ENCODE measurements at regions not wholly inside any gene's neighbourhood (a gene's known extent, or its start where the extent isn't known, plus 50 kb on each side); places are given as distances from the start of the nearest gene placed in this dataset.

DNA sequence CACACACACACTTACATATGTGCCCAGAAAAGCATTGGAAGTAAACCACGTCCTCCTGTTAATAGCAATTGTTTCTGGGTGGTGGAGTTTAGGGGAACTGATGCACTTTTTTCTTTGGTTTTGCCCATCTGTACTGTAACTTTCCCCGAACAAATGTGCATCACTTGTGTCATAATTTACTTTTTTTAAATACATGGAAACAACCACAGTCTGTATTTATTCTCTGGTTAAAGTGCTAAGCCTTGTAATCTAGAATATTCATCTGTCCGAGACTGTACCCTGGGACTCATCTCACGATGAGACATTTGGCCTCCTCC is 61.5 kb upstream of the CD93 start:
- no peaks in the 10 kb centered on the region for H3K36me3 ChIP-seq (ENCODE audit: control insufficient read depth in 2 of 2, extremely low read depth in 1 of 2, insufficient read depth in 2 of 2, low read length in 2 of 2)
- H3K4me3 ChIP-seq (replicated peaks in 1 of 3; ENCODE audit: insufficient read depth in 1 of 3, low read depth in 1 of 3, low read length in 3 of 3): no peak overlapping the region
- dilution Hi-C loops (cut with MboI; ENCODE audit: extremely low pct_ligation_motif_present, low sequenced_read_pairs) (no loop called here), intact Hi-C loops (cut with micrococcal nuclease) (loop anchor here (1.0 to 5.0 kb wide), 5 partner anchors 44 to 455 kb away; partner anchors contain the start of gene NAPB)
- H3K4me2 ChIP-seq (ENCODE audit: insufficient read depth, low read length): peak overlapping the region; percentile 6
- H3K27ac ChIP-seq (ENCODE audit: insufficient read depth, low read depth, low read length): peak overlapping the region; percentile 88
- no peak for DNase-seq (ENCODE audit: low read depth, low spot score)
- H3K27me3 ChIP-seq (ENCODE audit: control insufficient read depth in 2 of 2, insufficient read depth in 2 of 2, low read length in 2 of 2): no peaks in the 10 kb centered on the region
- POLR2A ChIA-PET: no interaction called here
- H3K9me3 ChIP-seq (replicated peaks; ENCODE audit: control insufficient read depth, insufficient read depth, low read length): no peaks in the 10 kb centered on the region
- no peak for FAIRE-seq
- no peaks in the 10 kb centered on the region for H3K9me1 ChIP-seq (replicated peaks; ENCODE audit: control insufficient read depth, extremely low read depth, insufficient read depth, low read length)
- no peak for TF ChIP-seq FOS (IDR thresholded peaks at IDR 0.05; ENCODE audit: borderline replicate concordance, insufficient read depth, low read length)
- no peak for TF ChIP-seq GATA2 (IDR thresholded peaks at IDR 0.05; ENCODE audit: insufficient read depth, insufficient read length, low read depth, low read length)
- TF ChIP-seq, protein P1, sequence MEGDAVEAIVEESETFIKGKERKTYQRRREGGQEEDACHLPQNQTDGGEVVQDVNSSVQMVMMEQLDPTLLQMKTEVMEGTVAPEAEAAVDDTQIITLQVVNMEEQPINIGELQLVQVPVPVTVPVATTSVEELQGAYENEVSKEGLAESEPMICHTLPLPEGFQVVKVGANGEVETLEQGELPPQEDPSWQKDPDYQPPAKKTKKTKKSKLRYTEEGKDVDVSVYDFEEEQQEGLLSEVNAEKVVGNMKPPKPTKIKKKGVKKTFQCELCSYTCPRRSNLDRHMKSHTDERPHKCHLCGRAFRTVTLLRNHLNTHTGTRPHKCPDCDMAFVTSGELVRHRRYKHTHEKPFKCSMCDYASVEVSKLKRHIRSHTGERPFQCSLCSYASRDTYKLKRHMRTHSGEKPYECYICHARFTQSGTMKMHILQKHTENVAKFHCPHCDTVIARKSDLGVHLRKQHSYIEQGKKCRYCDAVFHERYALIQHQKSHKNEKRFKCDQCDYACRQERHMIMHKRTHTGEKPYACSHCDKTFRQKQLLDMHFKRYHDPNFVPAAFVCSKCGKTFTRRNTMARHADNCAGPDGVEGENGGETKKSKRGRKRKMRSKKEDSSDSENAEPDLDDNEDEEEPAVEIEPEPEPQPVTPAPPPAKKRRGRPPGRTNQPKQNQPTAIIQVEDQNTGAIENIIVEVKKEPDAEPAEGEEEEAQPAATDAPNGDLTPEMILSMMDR (IDR thresholded peaks at IDR 0.05; ENCODE audit: extremely low read depth in 1 of 2, insufficient read depth in 1 of 2, low read depth in 1 of 2, low read length in 2 of 2): no peak
- TF ChIP-seq, protein P2, sequence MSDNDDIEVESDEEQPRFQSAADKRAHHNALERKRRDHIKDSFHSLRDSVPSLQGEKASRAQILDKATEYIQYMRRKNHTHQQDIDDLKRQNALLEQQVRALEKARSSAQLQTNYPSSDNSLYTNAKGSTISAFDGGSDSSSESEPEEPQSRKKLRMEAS (IDR thresholded peaks at IDR 0.05; ENCODE audit: insufficient read depth, insufficient read length): no peak
- no peak for TF ChIP-seq POLR2AphosphoS5 (IDR thresholded peaks at IDR 0.05; ENCODE audit: insufficient read depth, low read depth, low read length)
- no peak for TF ChIP-seq JUN (IDR thresholded peaks at IDR 0.05; ENCODE audit: borderline replicate concordance, insufficient read depth, insufficient read length, low read depth)
- no peak for TF ChIP-seq MYC (IDR thresholded peaks at IDR 0.05; ENCODE audit: low read depth, low read length)
- TF ChIP-seq POLR2A (IDR thresholded peaks at IDR 0.05; ENCODE audit: low read depth, low read length): no peak
- no peak for TF ChIP-seq EZH2 (IDR thresholded peaks at IDR 0.05; ENCODE audit: borderline replicate concordance, low read depth, low read length, severe bottlenecking)
- BruUV-seq (replicated peaks): no TSS peak
- H3K9ac ChIP-seq (replicated peaks; ENCODE audit: extremely low read depth, insufficient read depth, low read length): peak overlapping the region; percentile 82
- no peak overlapping the region for H2AFZ ChIP-seq (ENCODE audit: low read depth, low read length)
- CTCF ChIA-PET: interaction anchor here (1.5 to 4.2 kb wide), 8 partner anchors 9 to 456 kb away, joined by 4 to 25 read pairs (median 8); partner anchors contain the start of genes CD93 and THBD
- H3K79me2 ChIP-seq (ENCODE audit: control insufficient read depth, insufficient read depth, low read length): no peaks in the 10 kb centered on the region
- H4K20me1 ChIP-seq (replicated peaks; ENCODE audit: control insufficient read depth, extremely low read depth, insufficient read depth, low read length): no peaks in the 10 kb centered on the region
- H3K4me1 ChIP-seq (ENCODE audit: control insufficient read depth, extremely low read depth, insufficient read depth, low read length): peaks cover 85% of the 10 kb centered on the region

Data from endothelial cell of umbilical vein (primary cell).